ENCODE measurements at regions not wholly inside any gene's neighbourhood (a gene's known extent, or its start where the extent isn't known, plus 50 kb on each side); places are given as distances from the start of the nearest gene placed in this dataset.

- TF ChIP-seq ZNF274 (IDR thresholded peaks at IDR 0.05; ENCODE audit: low read depth, low read length) (no peak), SUZ12 (IDR thresholded peaks at IDR 0.05; ENCODE audit: extremely low read depth, insufficient read depth, insufficient read length) (no peak), YY1 (IDR thresholded peaks at IDR 0.05; ENCODE audit: insufficient read depth, insufficient read length) (no peak)
Observed at GRCh38 chr1:232405781-232406180, 224.2 kb downstream of the SIPA1L2 start.
